GM21576 (cell line): ENCODE measurements at regions not wholly inside any gene's neighbourhood (a gene's known extent, or its start where the extent isn't known, plus 50 kb on each side); places are given as distances from the start of the nearest gene placed in this dataset.

ENCODE experiments used
- ATAC-seq: cut with Tn5 transposase; IDR thresholded peaks from one replicate; pipeline ENCODE4 v1.9.1; 2021; ENCODE audit warnings: mild to moderate bottlenecking, moderate library complexity; ENCODE audit not compliant: unreplicated experiment

- ATAC-seq: no peak
Observed at GRCh38 chr7:113998934-113999333, 80.1 kb upstream of the PPP1R3A start.

GRCh38 chr7:113996405-113996804 is 77.6 kb upstream of the PPP1R3A start:
- no peak for ATAC-seq

DNA sequence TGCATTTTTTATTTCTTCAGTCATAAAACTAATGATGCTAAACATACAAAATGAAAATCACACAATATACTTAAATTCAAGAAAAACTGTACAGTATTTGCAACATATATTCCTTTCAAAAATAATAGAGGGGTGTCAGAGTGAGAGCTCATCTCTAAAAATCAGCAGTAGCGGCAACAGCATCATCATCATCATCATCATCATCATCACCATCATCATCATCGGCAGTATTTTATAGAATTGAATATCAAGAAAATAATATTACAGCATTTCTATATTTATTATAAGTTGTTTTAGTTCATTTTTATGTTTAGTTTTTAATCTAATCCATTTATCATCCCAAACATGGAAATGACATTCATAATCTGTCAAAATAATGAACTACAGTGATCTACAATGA is 67.4 kb upstream of the PPP1R3A start:
- no peak for ATAC-seq

- no peak for ATAC-seq
Observed at GRCh38 chr7:113976508-113976907, 57.7 kb upstream of the PPP1R3A start.

DNA sequence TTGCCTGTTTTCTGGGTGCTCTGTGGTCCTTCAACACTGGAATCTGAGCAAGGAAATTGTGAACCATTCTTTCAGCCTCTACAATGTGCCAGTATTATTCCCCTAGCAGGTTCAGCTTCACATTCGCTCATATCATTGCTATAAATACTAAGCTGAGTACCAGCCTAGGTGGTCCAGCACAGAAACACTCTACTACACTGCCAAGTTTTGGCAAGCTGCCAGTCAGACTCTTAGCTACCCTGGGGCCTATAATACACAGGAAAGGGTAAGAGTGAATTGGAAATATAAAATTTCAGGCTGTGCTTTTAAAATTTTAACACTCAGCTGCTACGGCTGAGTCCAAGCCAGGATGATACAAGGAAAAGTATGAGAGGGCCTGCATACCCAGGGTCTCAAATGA is 49.9 kb upstream of the PPP1R3A start:
- no peak for ATAC-seq
